ENCODE measurements at regions not wholly inside any gene's neighbourhood (a gene's known extent, or its start where the extent isn't known, plus 50 kb on each side); places are given as distances from the start of the nearest gene placed in this dataset.

GRCh38 chr5:3789519-3790193 lies 194.0 kb downstream of the IRX1 start:
- Histone ChIP-seq H3K27ac (no peak overlapping the region), H3K9me3 (peaks cover 0 to 13% (median 5%) of the 10 kb centered on the region in 4 donors), H3K36me3 (no peaks in the 10 kb centered on the region), H3K4me1 (no peaks in the 10 kb centered on the region), H3K4me3 (no peak overlapping the region), H3K27me3 (peaks cover 0 to 10% (median 0%) of the 10 kb centered on the region in 3 donors)
- no peak for DNase-seq
- no peak for TF ChIP-seq EP300 (IDR thresholded peaks at IDR 0.05)
- TF ChIP-seq POLR2A (IDR thresholded peaks at IDR 0.05): no peak
- intact Hi-C loops (cut with DNase I; ENCODE audit: low total_unique reads): no loop called here
- 65 to 73% (median 69%) methylated on average over 14 of the region's 14 CpGs for WGBS, 5 donors

GRCh38 chr5:3793162-3793561 lies 197.5 kb downstream of the IRX1 start:
- Histone ChIP-seq H3K4me1 (no peaks in the 10 kb centered on the region), H3K36me3 (no peaks in the 10 kb centered on the region), H3K27me3 (peaks cover 0 to 10% (median 0%) of the 10 kb centered on the region in 3 donors), H3K27ac (no peak overlapping the region), H3K9me3 (peaks cover 0 to 13% (median under 1%) of the 10 kb centered on the region in 4 donors), H3K4me3 (no peak overlapping the region)
- intact Hi-C loops (cut with DNase I; ENCODE audit: low total_unique reads): no loop called here
- no peak for DNase-seq
- 58 to 73% (median 63%) methylated on average over 1 of the region's 1 CpG for WGBS, 5 donors
- no peak for TF ChIP-seq POLR2AphosphoS5 (IDR thresholded peaks at IDR 0.05)
- TF ChIP-seq POLR2A (IDR thresholded peaks at IDR 0.05): no peak
- no peak for TF ChIP-seq EP300 (IDR thresholded peaks at IDR 0.05)
- TF ChIP-seq CTCF (IDR thresholded peaks at IDR 0.05): no peak

GRCh38 chr5:3794611-3795010 lies 199.0 kb downstream of the IRX1 start:
- Histone ChIP-seq H3K27ac (no peak overlapping the region), H3K4me3 (no peak overlapping the region), H3K27me3 (peaks cover 0 to 6% (median 0%) of the 10 kb centered on the region in 3 donors), H3K9me3 (peaks cover 0 to 18% (median 3%) of the 10 kb centered on the region in 4 donors), H3K4me1 (no peaks in the 10 kb centered on the region), H3K36me3 (no peaks in the 10 kb centered on the region)
- no peak for DNase-seq
- 87 to 100% (median 96%) methylated on average over 1 of the region's 1 CpG for WGBS, 5 donors
- intact Hi-C loops (cut with DNase I; ENCODE audit: low total_unique reads): no loop called here
- TF ChIP-seq EP300 (IDR thresholded peaks at IDR 0.05): no peak
- no peak for TF ChIP-seq CTCF (IDR thresholded peaks at IDR 0.05)

- TF ChIP-seq CTCF (IDR thresholded peaks at IDR 0.05) (no peak), POLR2A (IDR thresholded peaks at IDR 0.05) (no peak), POLR2AphosphoS5 (IDR thresholded peaks at IDR 0.05) (no peak), EP300 (IDR thresholded peaks at IDR 0.05) (no peak)
- DNase-seq: no peak
- H3K27me3 ChIP-seq: no peaks in the 10 kb centered on the region
- intact Hi-C loops (cut with DNase I; ENCODE audit: low total_unique reads): no loop called here
- H3K4me3 ChIP-seq: no peak overlapping the region
- no peak overlapping the region for H3K27ac ChIP-seq
- no peaks in the 10 kb centered on the region for H3K36me3 ChIP-seq
- 55 to 84% (median 79%) methylated on average over 2 to 3 of the region's 3 CpGs for WGBS, 5 donors
- H3K9me3 ChIP-seq: peaks cover 0 to 15% (median 6%) of the 10 kb centered on the region in 4 donors
- no peaks in the 10 kb centered on the region for H3K4me1 ChIP-seq
Observed at GRCh38 chr5:3796736-3797135, 201.1 kb downstream of the IRX1 start.

GRCh38 chr5:3801967-3802366 lies 206.3 kb downstream of the IRX1 start:
- Histone ChIP-seq H3K4me1 (no peaks in the 10 kb centered on the region), H3K9me3 (peaks cover 0 to 15% (median 2%) of the 10 kb centered on the region in 4 donors), H3K36me3 (no peaks in the 10 kb centered on the region), H3K4me3 (no peak overlapping the region), H3K27me3 (no peaks in the 10 kb centered on the region), H3K27ac (no peak overlapping the region)
- WGBS, 5 donors: 79 to 86% (median 82%) methylated on average over 2 of the region's 2 CpGs
- intact Hi-C loops (cut with DNase I; ENCODE audit: low total_unique reads): no loop called here
- DNase-seq: no peak
- TF ChIP-seq POLR2AphosphoS5 (IDR thresholded peaks at IDR 0.05) (no peak), POLR2A (IDR thresholded peaks at IDR 0.05) (no peak), EP300 (IDR thresholded peaks at IDR 0.05) (no peak)
